HL-60 (cell line): ENCODE measurements at regions not wholly inside any gene's neighbourhood (a gene's known extent, or its start where the extent isn't known, plus 50 kb on each side); places are given as distances from the start of the nearest gene placed in this dataset.

Experiments used
- DNase-seq, 2 experiments: peaks; one replicate each; pipeline ENCODE4 v3.0.0-alpha.2; 2010 to 2020; ENCODE audit warnings: low read depth in 1 of 2, low spot score in 1 of 2
- H3K27ac ChIP-seq: fragments of 250-450 bp; sonication (Bioruptor Pico); replicated peaks from 2 replicates; pipeline ENCODE4 v1.5.1; 2020; ENCODE audit warnings: mild to moderate bottlenecking, moderate library complexity
- H3K27me3 ChIP-seq: fragments of 250-450 bp; sonication (Bioruptor Pico); 2 replicates; pipeline ENCODE4 v1.5.1; 2021; ENCODE audit warnings: mild to moderate bottlenecking, moderate library complexity; ENCODE audit not compliant: insufficient read depth, poor library complexity, severe bottlenecking
- H3K4me3 ChIP-seq: replicated peaks from 2 replicates; pipeline ENCODE4 v1.5.1; 2011; ENCODE audit warnings: mild to moderate bottlenecking, control low read depth, low read length; ENCODE audit not compliant: insufficient read depth
- CTCF ChIP-seq: IDR thresholded peaks from one replicate; pipeline ENCODE4 v1.5.1; 2011; ENCODE audit warnings: low read length, control low read depth, inconsistent platforms; ENCODE audit not compliant: insufficient read depth
- GABPA ChIP-seq: IDR thresholded peaks from 2 replicates; pipeline ENCODE4 v1.6.1; 2012; ENCODE audit warnings: low read depth
- POLR2AphosphoS5 ChIP-seq: IDR thresholded peaks from 2 replicates; pipeline ENCODE4 v1.6.1; 2012; ENCODE audit warnings: low read depth
- REST ChIP-seq: IDR thresholded peaks from 2 replicates; pipeline ENCODE4 v1.6.1; 2012; ENCODE audit warnings: low read depth; ENCODE audit not compliant: insufficient replicate concordance
- SPI1 ChIP-seq: IDR thresholded peaks from 2 replicates; pipeline ENCODE4 v1.6.1; 2012; ENCODE audit warnings: low read depth, mild to moderate bottlenecking, borderline replicate concordance

DNA sequence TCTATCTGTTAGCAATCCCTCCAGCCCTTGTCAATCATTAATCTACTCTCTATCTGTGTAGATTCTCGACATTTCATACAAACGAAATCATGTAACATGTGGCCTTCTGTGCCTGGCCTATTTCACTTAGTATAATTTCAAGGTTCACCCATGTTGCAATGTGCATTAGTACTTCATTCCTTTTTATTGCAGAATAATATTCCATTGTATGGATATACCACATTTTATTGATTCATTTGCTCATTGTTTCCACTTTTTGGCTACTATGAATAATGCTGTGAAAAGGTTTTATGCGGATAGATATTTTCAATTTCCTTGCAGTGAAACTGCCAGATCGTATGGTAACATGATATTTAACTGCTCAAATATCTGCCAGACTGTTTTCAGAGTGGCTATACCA lies 100.1 kb downstream of the MIAT start:
- no peak for TF ChIP-seq POLR2AphosphoS5
- no peak for TF ChIP-seq CTCF
- no peak for TF ChIP-seq GABPA
- TF ChIP-seq SPI1 = no peak
- no peak for TF ChIP-seq REST
- DNase-seq = no peak
- no peak overlapping the region for H3K27ac ChIP-seq
- no peak overlapping the region for H3K4me3 ChIP-seq
- no peaks in the 10 kb centered on the region for H3K27me3 ChIP-seq

- Histone ChIP-seq H3K27me3 (no peaks in the 10 kb centered on the region), H3K27ac (no peak overlapping the region), H3K4me3 (no peak overlapping the region)
- TF ChIP-seq POLR2AphosphoS5 (no peak), CTCF (no peak), GABPA (no peak), SPI1 (no peak), REST (no peak)
- DNase-seq = no peak
These were observed 105.4 kb downstream of the MIAT start for GRCh38 chr22:26762503-26763472.

DNA sequence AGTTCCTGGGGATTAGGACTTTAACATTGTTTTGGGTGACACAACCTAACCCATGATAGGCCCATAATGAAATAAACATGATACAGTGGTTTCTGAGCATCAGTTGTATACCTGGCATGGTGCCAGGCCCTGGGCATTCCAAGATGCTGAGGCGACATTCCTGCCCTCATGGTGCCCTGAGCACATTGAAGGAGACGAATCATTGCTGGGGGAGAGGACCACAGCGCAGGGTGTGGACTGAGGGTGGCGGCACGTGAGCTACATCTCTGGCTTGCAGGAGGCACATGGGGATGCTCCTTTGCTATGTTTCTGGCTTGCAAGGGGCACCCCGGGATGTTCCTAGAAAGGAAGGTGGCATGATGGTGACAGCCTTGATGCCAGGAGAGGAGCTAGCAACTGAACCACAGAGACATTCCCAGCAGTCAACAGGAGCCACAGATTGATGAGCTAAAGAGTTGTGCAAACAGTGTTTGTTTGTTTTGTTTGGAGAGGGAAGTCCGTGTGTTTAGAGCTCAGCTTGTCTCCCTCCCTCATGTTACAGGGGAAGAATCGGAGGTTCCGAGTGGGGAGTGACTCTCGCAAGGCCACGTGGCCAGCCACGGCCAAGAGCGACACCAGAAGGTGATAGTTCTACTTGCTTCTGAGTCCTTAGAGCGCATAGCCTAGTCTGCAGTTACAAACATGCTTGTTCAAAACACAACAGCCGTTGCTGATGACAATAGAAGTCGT lies 106.4 kb downstream of the MIAT start:
- TF ChIP-seq GABPA (no peak), REST (no peak), POLR2AphosphoS5 (no peak), SPI1 (no peak), CTCF (no peak)
- no peak for DNase-seq
- Histone ChIP-seq H3K4me3 (no peak overlapping the region), H3K27ac (no peak overlapping the region), H3K27me3 (no peaks in the 10 kb centered on the region)
